ENCODE measurements at regions not wholly inside any gene's neighbourhood (a gene's known extent, or its start where the extent isn't known, plus 50 kb on each side); places are given as distances from the start of the nearest gene placed in this dataset.

DNA sequence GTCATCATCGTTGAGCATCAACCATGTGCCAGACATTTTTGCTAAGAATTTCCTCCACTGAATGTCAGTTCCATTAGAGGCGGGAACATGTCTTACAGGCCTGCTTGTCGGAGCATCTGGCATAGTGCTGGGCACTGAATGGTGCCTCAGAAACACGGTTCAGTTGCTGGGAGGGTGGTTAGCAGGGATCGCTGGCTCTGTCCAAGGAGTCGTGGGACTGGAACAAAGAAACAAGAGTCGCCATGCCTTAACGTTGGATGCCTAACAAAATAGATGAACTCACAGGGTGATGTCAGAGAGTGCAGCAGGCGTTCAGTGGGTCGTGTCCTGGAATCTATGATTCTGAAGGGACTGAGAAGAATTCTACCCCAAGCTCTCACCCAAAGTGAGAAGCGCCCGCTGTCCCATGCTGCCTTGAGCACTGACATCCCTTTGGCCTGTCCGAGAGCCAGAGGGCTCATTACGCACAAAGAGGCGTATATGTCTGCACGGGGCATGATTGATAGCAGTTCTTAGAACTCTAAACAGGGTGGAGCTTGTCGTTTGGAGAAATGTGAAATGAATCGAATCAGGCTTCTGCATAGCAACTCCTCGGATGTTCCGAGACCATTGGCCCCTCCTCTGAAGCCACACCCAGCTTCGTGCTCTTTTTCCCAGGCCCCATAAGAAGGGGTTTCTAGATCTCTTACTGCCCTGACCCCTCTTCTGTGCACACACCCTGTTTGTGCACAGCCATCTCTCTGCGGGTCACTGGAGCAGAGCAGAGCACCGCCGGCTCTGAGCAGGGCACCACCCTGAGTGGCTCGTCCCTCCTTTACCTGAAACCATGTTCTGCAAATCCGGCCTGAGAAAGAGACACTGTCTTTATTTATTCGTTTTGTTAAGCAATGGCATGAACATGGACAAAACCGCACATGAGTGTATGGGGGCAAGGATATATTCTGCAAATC lies 113.1 kb upstream of the B3GAT1 start:
- Histone ChIP-seq H3K27ac (no peak overlapping the region), H3K9me3 (no peaks in the 10 kb centered on the region), H3K4me1 (no peaks in the 10 kb centered on the region), H3K36me3 (replicated peaks in 1 of 2; ENCODE audit: insufficient read depth in 1 of 2, low read depth in 2 of 2) (no peaks in the 10 kb centered on the region), H3K4me3 (no peak overlapping the region), H3K27me3 (no peaks in the 10 kb centered on the region)
- 70 to 78% methylated on average over 28 of the region's 28 CpGs for WGBS, 2 donors
- intact Hi-C loops (cut with DNase I) = no loop called here
- TF ChIP-seq, protein P1, sequence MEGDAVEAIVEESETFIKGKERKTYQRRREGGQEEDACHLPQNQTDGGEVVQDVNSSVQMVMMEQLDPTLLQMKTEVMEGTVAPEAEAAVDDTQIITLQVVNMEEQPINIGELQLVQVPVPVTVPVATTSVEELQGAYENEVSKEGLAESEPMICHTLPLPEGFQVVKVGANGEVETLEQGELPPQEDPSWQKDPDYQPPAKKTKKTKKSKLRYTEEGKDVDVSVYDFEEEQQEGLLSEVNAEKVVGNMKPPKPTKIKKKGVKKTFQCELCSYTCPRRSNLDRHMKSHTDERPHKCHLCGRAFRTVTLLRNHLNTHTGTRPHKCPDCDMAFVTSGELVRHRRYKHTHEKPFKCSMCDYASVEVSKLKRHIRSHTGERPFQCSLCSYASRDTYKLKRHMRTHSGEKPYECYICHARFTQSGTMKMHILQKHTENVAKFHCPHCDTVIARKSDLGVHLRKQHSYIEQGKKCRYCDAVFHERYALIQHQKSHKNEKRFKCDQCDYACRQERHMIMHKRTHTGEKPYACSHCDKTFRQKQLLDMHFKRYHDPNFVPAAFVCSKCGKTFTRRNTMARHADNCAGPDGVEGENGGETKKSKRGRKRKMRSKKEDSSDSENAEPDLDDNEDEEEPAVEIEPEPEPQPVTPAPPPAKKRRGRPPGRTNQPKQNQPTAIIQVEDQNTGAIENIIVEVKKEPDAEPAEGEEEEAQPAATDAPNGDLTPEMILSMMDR (IDR thresholded peaks at IDR 0.05) = no peak
- no peak for TF ChIP-seq POLR2A (IDR thresholded peaks at IDR 0.05)
- DNase-seq (no peak), ATAC-seq (no peak)

DNA sequence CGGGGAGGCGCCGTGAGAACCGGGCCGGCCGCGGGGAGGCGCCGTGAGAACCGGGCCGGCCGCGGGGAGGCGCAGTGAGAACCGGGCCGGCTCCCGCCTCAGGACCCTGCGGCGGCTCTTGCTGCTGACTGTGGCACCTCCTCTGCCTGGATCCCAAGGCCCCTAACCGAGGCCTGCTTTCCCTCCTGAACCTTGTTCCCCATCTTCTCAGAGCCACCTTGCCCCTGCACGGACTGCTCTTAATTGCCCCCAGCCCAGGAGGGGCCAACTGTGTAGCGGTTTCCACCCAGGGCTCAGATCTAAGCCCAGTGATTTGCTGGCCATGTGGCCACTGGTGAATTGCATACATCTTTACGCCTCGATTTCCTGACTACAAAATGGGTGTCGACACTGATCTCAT lies 112.2 kb upstream of the B3GAT1 start:
- Histone ChIP-seq H3K4me1 (no peaks in the 10 kb centered on the region), H3K27me3 (no peaks in the 10 kb centered on the region), H3K36me3 (replicated peaks in 1 of 2; ENCODE audit: insufficient read depth in 1 of 2, low read depth in 2 of 2) (no peaks in the 10 kb centered on the region), H3K27ac (no peak overlapping the region), H3K9me3 (no peaks in the 10 kb centered on the region), H3K4me3 (no peak overlapping the region)
- no peak for TF ChIP-seq POLR2A (IDR thresholded peaks at IDR 0.05)
- TF ChIP-seq, protein P1 (IDR thresholded peaks at IDR 0.05) = no peak
- WGBS, 2 donors = 91% methylated on average over 6 to 15 of the region's 25 CpGs
- DNase-seq = no peak
- intact Hi-C loops (cut with DNase I) = no loop called here
- no peak for ATAC-seq

DNA sequence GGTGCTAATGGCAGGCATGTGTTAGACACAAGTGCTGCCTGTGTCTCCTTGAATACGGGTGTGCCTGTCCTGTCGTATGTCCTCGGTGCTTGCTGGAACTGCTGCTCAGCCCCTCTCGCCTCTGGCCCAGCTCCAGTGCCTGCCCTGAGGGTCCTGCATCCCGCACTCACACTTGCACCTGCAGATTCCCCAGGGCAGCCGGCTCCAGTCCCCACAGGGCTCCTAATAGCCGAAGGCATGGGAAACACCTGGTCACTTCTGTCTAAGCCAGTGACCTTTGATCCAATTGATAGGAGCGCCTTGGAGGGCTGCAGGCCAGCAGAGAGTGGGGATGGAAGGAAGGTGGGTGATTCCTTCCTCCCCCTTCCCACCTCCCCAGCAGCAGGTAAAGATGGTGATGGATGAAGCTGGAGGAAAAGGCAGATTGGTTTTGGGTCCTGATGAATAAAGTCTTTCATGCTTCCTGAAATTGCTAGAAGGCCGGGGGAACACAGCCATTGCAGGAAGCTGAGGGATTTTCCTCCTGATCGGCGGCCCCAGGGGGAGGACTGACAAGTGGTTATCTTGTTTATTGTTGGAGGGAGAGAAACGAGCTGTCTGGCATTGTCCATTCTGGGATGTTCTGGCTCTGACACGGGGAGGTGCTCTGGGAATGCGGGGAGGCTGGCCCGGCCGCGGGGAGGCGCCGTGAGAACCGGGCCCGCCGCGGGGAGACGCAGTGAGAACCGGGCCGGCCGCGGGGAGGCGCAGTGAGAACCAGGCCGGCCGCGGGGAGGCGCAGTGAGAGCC lies 110.9 kb upstream of the B3GAT1 start:
- Histone ChIP-seq H3K9me3 (no peaks in the 10 kb centered on the region), H3K36me3 (replicated peaks in 1 of 2; ENCODE audit: insufficient read depth in 1 of 2, low read depth in 2 of 2) (no peaks in the 10 kb centered on the region), H3K4me3 (no peak overlapping the region), H3K27me3 (no peaks in the 10 kb centered on the region), H3K27ac (no peak overlapping the region), H3K4me1 (no peaks in the 10 kb centered on the region)
- DNase-seq = no peak
- ATAC-seq = no peak
- intact Hi-C loops (cut with DNase I) = no loop called here
- no peak for TF ChIP-seq POLR2A (IDR thresholded peaks at IDR 0.05)
- TF ChIP-seq, protein P1 (IDR thresholded peaks at IDR 0.05) = no peak
- WGBS, 2 donors = 43 to 57% methylated on average over 16 to 21 of the region's 33 CpGs

DNA sequence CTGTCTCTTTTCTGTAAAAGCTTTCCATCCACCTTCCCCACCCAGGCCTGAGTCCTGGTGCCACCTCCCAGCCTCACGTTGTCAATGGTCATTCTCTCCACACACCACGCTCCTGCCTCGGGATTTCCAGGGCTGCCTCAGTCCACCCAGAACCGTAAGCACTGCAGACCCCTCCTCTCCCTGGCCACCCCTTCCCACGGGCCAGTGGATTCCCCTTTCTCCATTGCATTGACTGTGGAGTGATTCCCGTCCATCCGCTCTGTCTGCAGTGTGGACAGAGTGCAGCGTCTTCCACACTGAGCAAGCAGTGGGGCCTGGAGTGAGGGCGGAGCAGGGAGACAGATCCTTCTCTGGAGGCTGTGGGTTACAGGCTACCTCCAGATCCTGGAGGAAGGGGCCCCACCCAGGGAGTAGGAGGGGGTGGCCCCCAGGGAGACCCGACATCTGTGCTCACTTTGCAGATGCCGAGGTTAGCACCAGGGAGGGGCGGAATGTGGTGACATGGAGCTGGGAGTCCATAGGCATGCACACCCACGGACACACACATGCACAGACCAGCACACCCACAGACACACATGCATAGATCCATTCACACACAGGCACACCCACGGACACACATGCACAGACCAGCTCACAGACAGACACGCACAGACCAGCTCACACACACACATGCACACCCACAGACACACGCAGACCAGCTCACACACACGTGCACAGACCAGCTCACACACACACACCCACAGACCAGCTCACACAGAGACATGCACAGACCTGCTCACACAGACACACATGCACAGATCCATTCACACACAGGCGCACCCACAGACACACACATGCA lies 109.6 kb upstream of the B3GAT1 start:
- Histone ChIP-seq H3K4me3 (no peak overlapping the region), H3K27me3 (no peaks in the 10 kb centered on the region), H3K9me3 (no peaks in the 10 kb centered on the region), H3K36me3 (replicated peaks in 1 of 2; ENCODE audit: insufficient read depth in 1 of 2, low read depth in 2 of 2) (no peaks in the 10 kb centered on the region), H3K27ac (no peak overlapping the region), H3K4me1 (no peaks in the 10 kb centered on the region)
- ATAC-seq (no peak), DNase-seq (no peak)
- WGBS, 2 donors = 47 to 55% methylated on average over 8 to 18 of the region's 18 CpGs
- no peak for TF ChIP-seq POLR2A (IDR thresholded peaks at IDR 0.05)
- TF ChIP-seq, protein P1 (IDR thresholded peaks at IDR 0.05) = no peak
- intact Hi-C loops (cut with DNase I) = no loop called here

All from body of pancreas (tissue), 4 donors.